CD4-positive, CD25-positive, alpha-beta regulatory T cell (primary cell): ENCODE measurements at regions not wholly inside any gene's neighbourhood (a gene's known extent, or its start where the extent isn't known, plus 50 kb on each side); places are given as distances from the start of the nearest gene placed in this dataset.

Experiments used
- ATAC-seq, 2 donors: fragments of 150-1000 bp; cut with Tn5 transposase; one replicate each; pipeline ENCODE4 v1.10.0; 2021; ENCODE audit warnings: low read depth in 2 of 2, moderate number of reproducible peaks in 2 of 2, moderate library complexity in 1 of 2
- DNase-seq, 3 donors: peaks; one replicate each; pipeline versions ENCODE4 v3.0.0 to v3.0.0-alpha.2; 2012 to 2022; ENCODE audit warnings: mixed read lengths in 1 of 3
- H3K27ac ChIP-seq: one replicate; pipeline ENCODE4 v1.7.0; 2013; ENCODE audit warnings: mild to moderate bottlenecking, low read length; ENCODE audit not compliant: insufficient read depth, poor library complexity, severe bottlenecking
- H3K27me3 ChIP-seq: one replicate; pipeline ENCODE4 v1.7.0; 2013; ENCODE audit warnings: low read length; ENCODE audit not compliant: control insufficient read depth, insufficient read depth
- H3K36me3 ChIP-seq: one replicate; pipeline ENCODE4 v1.7.0; 2013; ENCODE audit warnings: mild to moderate bottlenecking, low read length, moderate library complexity; ENCODE audit not compliant: control insufficient read depth, insufficient read depth
- H3K4me1 ChIP-seq: 2 replicates; pipeline ENCODE4 v1.7.0; 2013; ENCODE audit warnings: mild to moderate bottlenecking, low read length; ENCODE audit not compliant: insufficient read depth, control insufficient read depth, poor library complexity, severe bottlenecking
- H3K4me3 ChIP-seq: one replicate; pipeline ENCODE4 v1.7.0; 2013; ENCODE audit warnings: low read depth, mild to moderate bottlenecking, low read length, moderate library complexity
- H3K9me3 ChIP-seq, 2 experiments: 1 replicate in 1 of 2; 2 replicates in 1 of 2; pipeline ENCODE4 v1.7.0; 2013; ENCODE audit warnings: low read length in 2 of 2, mild to moderate bottlenecking in 1 of 2, moderate library complexity in 1 of 2; ENCODE audit not compliant: control insufficient read depth in 2 of 2
- H3K27ac Mint-ChIP-seq, 3 donors: one replicate each; pipeline ENCODE4 v1.8.0; 2020 to 2022; ENCODE audit warnings: mild to moderate bottlenecking in 3 of 3, mixed read lengths in 3 of 3, moderate library complexity in 2 of 3
- H3K27me3 Mint-ChIP-seq: one replicate; pipeline ENCODE4 v1.8.0; 2022; ENCODE audit warnings: mild to moderate bottlenecking, mixed read lengths
- H3K36me3 Mint-ChIP-seq: one replicate; pipeline ENCODE4 v1.8.0; 2020; ENCODE audit warnings: mixed read lengths
- H3K4me1 Mint-ChIP-seq, 4 donors: one replicate each; pipeline ENCODE4 v1.8.0; 2020 to 2022; ENCODE audit warnings: mixed read lengths in 4 of 4, mild to moderate bottlenecking in 1 of 4
- H3K4me3 Mint-ChIP-seq, 4 donors: one replicate each; pipeline ENCODE4 v1.8.0; 2020 to 2022; ENCODE audit warnings: mild to moderate bottlenecking in 4 of 4, mixed read lengths in 4 of 4, moderate library complexity in 3 of 4
- H3K9me3 Mint-ChIP-seq, 7 donors: one replicate each; pipeline ENCODE4 v1.8.0; 2020 to 2022; ENCODE audit warnings: mixed read lengths in 7 of 7, mild to moderate bottlenecking in 3 of 7, moderate library complexity in 2 of 7

DNA sequence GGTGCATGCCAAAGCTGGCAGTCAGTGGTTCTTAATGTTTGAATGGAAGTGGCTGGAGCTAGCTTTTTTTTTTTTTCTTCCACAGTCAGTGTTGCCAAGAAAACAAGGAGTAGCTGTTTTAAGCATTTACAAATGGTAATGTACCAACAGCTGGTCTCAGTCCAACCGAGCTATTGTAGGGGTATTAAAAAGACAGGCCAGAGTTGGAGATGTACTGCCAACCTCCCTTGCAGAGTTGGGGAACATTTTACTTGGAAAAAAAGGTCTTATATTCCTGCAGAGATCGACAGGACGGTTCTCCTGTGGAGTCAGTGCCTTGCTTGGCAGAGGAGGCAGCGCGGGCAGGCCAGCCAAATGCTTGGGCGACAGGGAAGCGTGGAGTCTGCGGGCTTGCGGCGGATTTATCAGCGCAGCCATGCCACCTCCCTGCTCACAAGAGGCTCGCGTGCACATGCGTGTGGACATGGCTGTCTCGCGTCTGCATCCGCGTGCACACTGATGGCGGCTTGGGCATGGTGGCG is 338.1 kb downstream of the RPS6KC1 start:
- no peaks in the 10 kb centered on the region for H3K27me3 ChIP-seq
- Mint-ChIP-seq H3K9me3 (peaks cover 0 to 10% (median 2%) of the 10 kb centered on the region in 7 donors), H3K4me1 (no peaks in the 10 kb centered on the region), H3K36me3 (no peaks in the 10 kb centered on the region), H3K27ac (no peak overlapping the region), H3K27me3 (peaks cover 5% of the 10 kb centered on the region), H3K4me3 (no peak overlapping the region)
- DNase-seq (no peak), ATAC-seq (no peak)
- no peak overlapping the region for H3K27ac ChIP-seq
- no peaks in the 10 kb centered on the region for H3K36me3 ChIP-seq
- H3K9me3 ChIP-seq: no peaks in the 10 kb centered on the region
- no peak overlapping the region for H3K4me3 ChIP-seq
- H3K4me1 ChIP-seq: no peaks in the 10 kb centered on the region

- H3K9me3 ChIP-seq: no peaks in the 10 kb centered on the region
- no peak for ATAC-seq
- H3K27ac Mint-ChIP-seq: no peak overlapping the region
- H3K36me3 Mint-ChIP-seq: no peaks in the 10 kb centered on the region
- DNase-seq: no peak
- no peak overlapping the region for H3K27ac ChIP-seq
- peaks cover 0 to 8% (median 0%) of the 10 kb centered on the region in 7 donors for H3K9me3 Mint-ChIP-seq
- no peaks in the 10 kb centered on the region for H3K27me3 Mint-ChIP-seq
- H3K4me3 Mint-ChIP-seq: no peak overlapping the region
- H3K4me3 ChIP-seq: no peak overlapping the region
- H3K4me1 Mint-ChIP-seq: no peaks in the 10 kb centered on the region
- no peaks in the 10 kb centered on the region for H3K36me3 ChIP-seq
- H3K4me1 ChIP-seq: no peaks in the 10 kb centered on the region
- no peaks in the 10 kb centered on the region for H3K27me3 ChIP-seq
Observed at GRCh38 chr1:213391445-213391844, 340.4 kb downstream of the RPS6KC1 start.

GRCh38 chr1:213393860-213394259 is 342.8 kb downstream of the RPS6KC1 start:
- no peaks in the 10 kb centered on the region for H3K4me1 ChIP-seq
- no peak overlapping the region for H3K27ac ChIP-seq
- Mint-ChIP-seq H3K9me3 (peaks cover 0 to 7% (median 0%) of the 10 kb centered on the region in 7 donors), H3K27ac (no peak overlapping the region), H3K4me3 (no peak overlapping the region), H3K4me1 (no peaks in the 10 kb centered on the region), H3K36me3 (no peaks in the 10 kb centered on the region), H3K27me3 (no peaks in the 10 kb centered on the region)
- no peaks in the 10 kb centered on the region for H3K36me3 ChIP-seq
- DNase-seq: no peak
- H3K4me3 ChIP-seq: no peak overlapping the region
- no peaks in the 10 kb centered on the region for H3K9me3 ChIP-seq
- H3K27me3 ChIP-seq: no peaks in the 10 kb centered on the region
- ATAC-seq: no peak

GRCh38 chr1:213394837-213395236 is 343.8 kb downstream of the RPS6KC1 start:
- no peaks in the 10 kb centered on the region for H3K36me3 ChIP-seq
- Mint-ChIP-seq H3K27me3 (peaks cover 4% of the 10 kb centered on the region), H3K27ac (no peak overlapping the region), H3K4me1 (no peaks in the 10 kb centered on the region), H3K4me3 (no peak overlapping the region), H3K36me3 (no peaks in the 10 kb centered on the region), H3K9me3 (peaks cover 0 to 7% (median 0%) of the 10 kb centered on the region in 7 donors)
- H3K4me1 ChIP-seq: no peaks in the 10 kb centered on the region
- H3K9me3 ChIP-seq: no peaks in the 10 kb centered on the region
- no peak for DNase-seq
- H3K27ac ChIP-seq: no peak overlapping the region
- ATAC-seq: no peak
- no peaks in the 10 kb centered on the region for H3K27me3 ChIP-seq
- no peak overlapping the region for H3K4me3 ChIP-seq

DNA sequence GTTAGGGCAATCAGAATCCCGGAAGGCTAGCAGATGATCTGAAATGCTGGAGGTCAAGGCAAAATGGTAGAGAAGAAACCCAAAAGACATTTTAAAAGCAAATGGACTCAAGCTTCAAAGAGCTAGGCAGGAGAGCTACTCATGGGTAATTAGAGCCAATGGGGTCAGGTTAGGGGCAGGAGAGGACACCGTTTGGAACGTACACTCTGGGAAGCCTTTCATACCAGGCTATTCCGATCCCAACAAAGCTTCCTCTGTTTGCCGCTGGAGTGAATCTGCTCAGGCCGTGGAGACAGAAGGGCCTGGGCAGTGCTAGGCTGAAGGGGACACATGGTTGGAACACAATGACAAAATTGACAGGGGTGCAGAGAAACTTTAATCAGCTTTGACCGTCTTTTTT is 346.6 kb downstream of the RPS6KC1 start:
- Histone ChIP-seq H3K27me3 (no peaks in the 10 kb centered on the region), H3K27ac (no peak overlapping the region), H3K36me3 (no peaks in the 10 kb centered on the region), H3K4me1 (no peaks in the 10 kb centered on the region), H3K9me3 (no peaks in the 10 kb centered on the region), H3K4me3 (no peak overlapping the region)
- no peak overlapping the region for H3K4me3 Mint-ChIP-seq
- no peaks in the 10 kb centered on the region for H3K36me3 Mint-ChIP-seq
- H3K27me3 Mint-ChIP-seq: peaks cover 4% of the 10 kb centered on the region
- no peak overlapping the region for H3K27ac Mint-ChIP-seq
- no peaks in the 10 kb centered on the region for H3K4me1 Mint-ChIP-seq
- H3K9me3 Mint-ChIP-seq: peaks cover 0 to 9% (median 0%) of the 10 kb centered on the region in 7 donors
- ATAC-seq (no peak), DNase-seq (no peak)

GRCh38 chr1:213399695-213400094 is 348.7 kb downstream of the RPS6KC1 start:
- H3K4me1 Mint-ChIP-seq: no peaks in the 10 kb centered on the region
- peaks cover 0 to 9% (median 0%) of the 10 kb centered on the region in 7 donors for H3K9me3 Mint-ChIP-seq
- Histone ChIP-seq H3K27me3 (no peaks in the 10 kb centered on the region), H3K27ac (no peak overlapping the region), H3K9me3 (no peaks in the 10 kb centered on the region), H3K4me1 (no peaks in the 10 kb centered on the region), H3K4me3 (no peak overlapping the region), H3K36me3 (no peaks in the 10 kb centered on the region)
- peaks cover 4% of the 10 kb centered on the region for H3K27me3 Mint-ChIP-seq
- H3K36me3 Mint-ChIP-seq: no peaks in the 10 kb centered on the region
- DNase-seq (no peak), ATAC-seq (no peak)
- no peak overlapping the region for H3K27ac Mint-ChIP-seq
- no peak overlapping the region for H3K4me3 Mint-ChIP-seq

DNA sequence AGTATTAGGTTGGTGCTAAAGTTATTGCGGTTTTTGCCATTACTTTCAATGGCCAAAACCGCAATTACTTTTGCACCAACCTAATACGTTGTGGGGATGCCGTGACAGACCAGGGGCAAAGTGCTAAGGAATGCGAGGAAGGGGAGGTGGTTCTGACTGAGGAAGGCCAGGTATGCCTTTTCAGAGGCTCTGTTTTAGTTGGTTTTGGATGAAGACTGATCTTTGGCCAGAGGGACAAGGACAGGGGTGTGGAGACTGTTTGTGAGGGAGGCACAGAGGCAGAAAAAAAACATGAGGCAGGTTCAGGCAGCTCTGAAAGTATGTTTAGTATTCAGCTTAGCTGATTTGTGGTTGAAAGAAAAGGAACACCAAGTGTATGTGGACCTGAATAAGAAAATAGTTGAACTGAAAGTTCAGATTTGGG is 358.2 kb downstream of the RPS6KC1 start:
- Mint-ChIP-seq H3K36me3 (no peaks in the 10 kb centered on the region), H3K27me3 (no peaks in the 10 kb centered on the region), H3K4me1 (no peaks in the 10 kb centered on the region), H3K9me3 (peaks cover 0 to 11% (median 3%) of the 10 kb centered on the region in 7 donors), H3K27ac (peak overlapping the region in 1 of 3 donors; percentile 15), H3K4me3 (peak overlapping the region in 1 of 4 donors; percentile 81)
- H3K27me3 ChIP-seq: no peaks in the 10 kb centered on the region
- H3K9me3 ChIP-seq: no peaks in the 10 kb centered on the region
- H3K4me1 ChIP-seq: no peaks in the 10 kb centered on the region
- H3K4me3 ChIP-seq: no peak overlapping the region
- no peaks in the 10 kb centered on the region for H3K36me3 ChIP-seq
- H3K27ac ChIP-seq: no peak overlapping the region
- ATAC-seq: no peak
- DNase-seq: no peak

DNA sequence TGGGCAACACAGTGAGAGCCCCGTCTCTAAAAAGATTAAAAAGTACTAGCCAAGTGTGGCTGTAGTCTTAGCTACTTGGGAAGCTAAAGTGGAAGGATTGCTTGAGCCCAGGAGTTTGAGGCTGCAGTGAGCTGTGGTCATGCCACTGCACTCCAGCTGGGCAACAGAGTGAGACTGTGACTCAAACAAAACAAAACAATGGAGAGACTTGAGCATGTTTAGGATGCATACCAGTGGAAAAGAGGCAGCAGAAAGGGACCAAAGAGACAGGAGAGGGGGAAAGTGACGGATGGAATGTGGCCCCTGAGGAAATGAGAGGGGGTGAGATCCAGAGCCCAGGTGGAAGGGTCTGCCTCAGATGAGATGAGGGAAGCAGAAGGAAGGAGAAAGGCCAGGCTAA is 358.9 kb downstream of the RPS6KC1 start:
- Histone ChIP-seq H3K4me1 (no peaks in the 10 kb centered on the region), H3K36me3 (no peaks in the 10 kb centered on the region), H3K9me3 (no peaks in the 10 kb centered on the region), H3K27me3 (no peaks in the 10 kb centered on the region), H3K27ac (no peak overlapping the region), H3K4me3 (no peak overlapping the region)
- Mint-ChIP-seq H3K36me3 (no peaks in the 10 kb centered on the region), H3K27me3 (no peaks in the 10 kb centered on the region), H3K4me3 (peak overlapping the region in 1 of 4 donors; percentile 81), H3K9me3 (peaks cover 0 to 13% (median 3%) of the 10 kb centered on the region in 7 donors), H3K4me1 (no peaks in the 10 kb centered on the region), H3K27ac (no peak overlapping the region)
- DNase-seq (no peak), ATAC-seq (no peak)
